NOMO-1 treated with dmso at 0.1 percent for 144 hours (cell line): ENCODE measurements at regions not wholly inside any gene's neighbourhood (a gene's known extent, or its start where the extent isn't known, plus 50 kb on each side); places are given as distances from the start of the nearest gene placed in this dataset.

Experiments used
- DNase-seq: peaks from one replicate; lab custom pipeline; 2025; ENCODE audit not compliant: unreplicated experiment; lab: John Stamatoyannopoulos, UW

GRCh38 chr7:116083796-116084195 lies 53.2 kb upstream of the TFEC start:
- no peak for DNase-seq

DNA sequence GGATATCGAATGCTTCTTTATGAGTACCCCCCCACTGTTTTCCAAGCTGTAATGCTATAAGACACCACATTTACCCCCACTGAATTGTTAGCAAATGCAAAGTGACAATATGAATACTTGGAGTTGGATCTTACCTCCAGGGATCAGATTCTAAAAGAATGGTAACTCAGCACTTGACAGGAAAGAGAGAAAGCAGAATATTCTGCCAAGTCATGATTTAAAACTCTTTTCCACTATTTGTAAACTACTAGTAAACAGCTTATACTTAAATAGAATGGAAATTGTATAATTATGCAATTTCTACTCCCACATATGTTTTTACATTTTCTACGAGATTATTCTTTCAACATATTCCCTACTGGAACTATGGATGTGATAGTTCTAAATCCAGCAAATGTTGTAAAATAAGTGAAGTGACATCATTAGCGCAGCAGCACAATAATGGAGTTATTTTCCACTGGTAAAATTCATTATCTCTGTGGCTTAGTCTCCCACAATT lies 56.0 kb upstream of the TFEC start:
- DNase-seq, result no peak

DNA sequence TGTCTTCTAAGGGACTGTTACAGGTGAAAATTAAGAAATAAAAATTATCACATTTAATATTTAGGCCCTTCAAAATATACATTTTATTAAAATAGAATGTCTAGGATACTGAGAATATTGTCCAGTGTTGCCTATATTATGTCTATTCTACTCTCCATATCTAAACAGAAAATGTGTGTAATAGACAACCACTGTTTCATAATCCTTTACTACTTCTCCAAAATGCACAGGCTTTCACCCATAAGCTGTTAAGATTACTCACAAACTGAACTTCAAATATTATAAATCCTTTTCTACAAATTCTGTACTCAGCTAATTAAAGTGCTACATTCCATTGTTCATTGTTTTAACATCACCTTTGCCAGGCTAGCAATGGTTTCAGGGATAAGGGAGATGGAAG lies 56.7 kb upstream of the TFEC start:
- no peak for DNase-seq

- no peak for DNase-seq
These were observed 57.4 kb upstream of the TFEC start for GRCh38 chr7:116087984-116088383.

DNA sequence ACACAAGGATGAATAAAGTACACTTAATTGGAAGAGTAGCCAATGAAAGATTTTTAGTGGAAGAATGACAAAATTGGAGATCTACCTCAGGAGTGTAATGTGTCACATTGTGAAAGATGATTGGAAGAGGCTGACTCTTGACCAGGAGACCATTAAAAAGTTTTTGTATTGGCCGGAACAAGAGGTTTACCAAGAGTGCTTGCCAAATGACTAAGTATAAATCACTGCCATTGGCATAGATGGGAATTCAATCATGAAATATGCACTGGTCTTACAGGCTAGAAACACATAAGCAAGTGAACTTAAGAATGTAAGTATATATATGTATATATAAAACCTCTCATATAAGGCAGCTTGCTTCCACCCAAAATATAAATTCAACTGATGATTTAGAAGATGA lies 58.7 kb upstream of the TFEC start:
- DNase-seq, result no peak

- no peak for DNase-seq
These were observed 63.1 kb upstream of the TFEC start for GRCh38 chr7:116093516-116094301.

DNA sequence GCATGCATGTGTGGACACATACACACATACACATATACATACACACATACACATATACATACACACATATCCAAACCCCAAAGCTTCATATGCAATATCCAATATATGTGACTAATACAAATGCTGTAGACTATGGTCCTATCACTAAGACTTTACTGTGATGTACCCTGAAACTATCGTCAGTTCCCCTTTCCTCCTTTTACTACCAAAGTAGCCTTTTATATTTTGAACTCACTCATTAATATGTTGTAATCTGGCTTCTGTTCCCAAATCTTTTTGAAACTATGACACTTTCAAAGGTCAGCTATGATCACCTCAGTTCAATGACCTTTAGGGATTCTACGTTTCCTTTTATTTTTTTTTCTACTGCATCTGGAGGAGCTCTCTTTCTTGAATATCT lies 64.8 kb upstream of the TFEC start:
- DNase-seq, result no peak

DNA sequence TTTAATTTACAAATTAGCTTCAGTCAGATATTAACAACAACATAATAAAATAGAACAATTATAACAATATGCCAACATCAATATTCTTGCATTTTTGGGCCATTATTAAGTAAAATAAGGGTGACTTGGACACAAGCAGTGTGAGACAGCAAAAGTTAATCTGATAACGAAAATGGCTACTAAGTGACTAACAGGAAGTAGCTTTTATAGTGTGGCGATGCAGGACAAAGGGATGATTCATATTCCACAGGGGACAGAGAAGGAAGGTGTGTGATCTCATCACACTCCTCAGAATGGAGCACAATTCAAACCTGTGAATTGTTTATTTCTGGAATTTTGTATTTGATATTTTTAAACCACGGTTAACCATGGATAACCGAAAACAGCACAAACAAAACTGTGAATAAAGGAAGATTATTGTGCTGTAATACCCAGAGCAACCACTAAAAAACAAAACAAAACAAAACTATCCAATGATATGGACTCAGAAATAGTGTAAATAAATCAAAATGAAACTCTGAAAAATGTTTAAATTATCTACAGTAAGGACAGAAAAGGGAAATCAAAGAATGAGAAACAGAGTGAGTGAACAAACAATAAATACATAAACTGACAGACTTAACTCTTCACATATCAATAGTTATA lies 66.9 kb upstream of the TFEC start:
- DNase-seq, result no peak

GRCh38 chr7:116098175-116098574 lies 67.6 kb upstream of the TFEC start:
- no peak for DNase-seq

GRCh38 chr7:116100626-116101025 lies 70.1 kb upstream of the TFEC start:
- DNase-seq, result no peak

GRCh38 chr7:116101704-116102103 lies 71.1 kb upstream of the TFEC start:
- no peak for DNase-seq

DNA sequence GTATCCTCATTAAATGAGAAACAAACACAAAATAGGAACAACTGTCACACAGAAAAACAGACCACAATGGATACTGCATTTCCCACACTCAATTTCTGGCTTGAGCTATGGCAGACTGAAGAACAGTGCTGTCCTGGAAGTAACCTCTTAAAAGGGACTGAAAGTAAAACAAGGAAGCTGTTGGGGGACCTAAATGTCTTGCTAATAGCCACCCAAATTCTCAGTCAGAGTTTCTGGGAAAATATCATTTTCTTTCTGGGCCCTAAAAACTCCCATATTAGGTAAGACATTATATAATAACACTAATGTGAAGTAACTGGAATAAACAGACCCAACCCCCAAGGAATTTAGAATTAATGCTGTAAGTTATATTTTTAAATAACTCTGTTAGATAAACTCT lies 80.9 kb upstream of the TFEC start:
- DNase-seq, result no peak

- no peak for DNase-seq
These were observed 82.7 kb upstream of the TFEC start for GRCh38 chr7:116113310-116113709.

- DNase-seq, result no peak
These were observed 89.5 kb upstream of the TES start for GRCh38 chr7:116120839-116121238.

- DNase-seq, result peak; percentile 40
These were observed 87.3 kb upstream of the TES start for GRCh38 chr7:116122972-116123595.

GRCh38 chr7:116128139-116128538 lies 82.2 kb upstream of the TES start:
- DNase-seq, result no peak

- no peak for DNase-seq
These were observed 75.0 kb upstream of the TES start for GRCh38 chr7:116135306-116135705.

GRCh38 chr7:116138202-116138801 lies 72.0 kb upstream of the TES start:
- no peak for DNase-seq

DNA sequence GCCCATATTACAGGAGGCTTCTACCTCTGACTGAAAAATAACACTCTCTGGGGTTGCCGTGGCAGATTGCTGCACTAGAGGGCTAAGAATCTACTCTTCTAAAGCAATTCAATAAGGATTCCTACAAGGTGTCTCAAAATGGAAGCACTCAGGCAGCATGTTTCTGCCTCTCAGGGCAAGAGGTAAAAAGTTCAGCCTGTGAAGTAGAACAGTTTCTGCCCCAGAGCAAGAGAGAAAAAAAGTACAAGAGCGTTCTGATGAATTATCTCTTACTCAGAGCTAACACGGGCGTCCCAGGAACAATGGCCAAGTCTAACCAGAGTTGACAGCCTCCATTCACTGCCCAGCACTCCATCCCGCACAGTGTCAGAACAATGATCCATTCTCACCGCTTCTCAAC lies 71.3 kb upstream of the TES start:
- no peak for DNase-seq

DNA sequence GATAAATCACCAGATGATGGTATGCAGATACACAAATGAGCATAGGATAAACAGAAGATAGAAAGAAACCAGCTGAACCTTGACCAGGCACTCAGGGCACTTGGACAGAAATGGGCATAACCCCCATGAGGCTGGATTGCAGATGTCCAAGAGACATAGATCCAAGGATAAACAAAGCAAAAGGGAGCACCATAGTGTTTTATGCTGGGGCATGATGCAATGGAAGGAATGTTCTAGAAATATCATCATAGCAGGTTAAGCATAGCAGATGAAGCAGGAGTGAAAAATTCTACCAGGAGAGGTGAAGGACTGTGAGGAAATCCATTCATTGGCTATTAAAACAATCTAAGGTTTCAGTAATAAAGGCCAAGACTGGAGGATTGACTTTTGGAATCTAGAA lies 70.5 kb upstream of the TES start:
- no peak for DNase-seq

GRCh38 chr7:116142374-116142773 lies 68.0 kb upstream of the TES start:
- DNase-seq, result no peak

GRCh38 chr7:116142850-116143249 lies 67.5 kb upstream of the TES start:
- no peak for DNase-seq
